GM18868 (cell line): ENCODE measurements at regions not wholly inside any gene's neighbourhood (a gene's known extent, or its start where the extent isn't known, plus 50 kb on each side); places are given as distances from the start of the nearest gene placed in this dataset.

Experiments
- ATAC-seq: cut with Tn5 transposase; IDR thresholded peaks from one replicate; pipeline ENCODE4 v1.9.1; 2021; ENCODE audit warnings: mild to moderate bottlenecking, moderate library complexity; ENCODE audit not compliant: unreplicated experiment

GRCh38 chr18:41373612-41374011, 581.4 kb upstream of the PIK3C3 start:
- no peak for ATAC-seq

- no peak for ATAC-seq
Observed at GRCh38 chr18:41372046-41372665, 582.9 kb upstream of the PIK3C3 start.

GRCh38 chr18:41371156-41372045, 583.6 kb upstream of the PIK3C3 start:
- ATAC-seq = no peak

GRCh38 chr18:41370740-41371139, 584.3 kb upstream of the PIK3C3 start:
- no peak for ATAC-seq

GRCh38 chr18:41357708-41358107, 597.3 kb upstream of the PIK3C3 start:
- no peak for ATAC-seq

GRCh38 chr18:41353777-41354528, 601.1 kb upstream of the PIK3C3 start:
- ATAC-seq = no peak

- no peak for ATAC-seq
Observed at GRCh38 chr18:41351430-41351829, 603.6 kb upstream of the PIK3C3 start.

- ATAC-seq = no peak
Observed at GRCh38 chr18:41347057-41347456, 608.0 kb upstream of the PIK3C3 start.

- no peak for ATAC-seq
Observed at GRCh38 chr18:41343808-41344207, 611.2 kb upstream of the PIK3C3 start.

GRCh38 chr18:41338341-41338740, 616.7 kb upstream of the PIK3C3 start:
- ATAC-seq = no peak

GRCh38 chr18:41331661-41332060, 623.4 kb upstream of the PIK3C3 start:
- ATAC-seq = no peak

GRCh38 chr18:41326311-41326710, 628.7 kb upstream of the PIK3C3 start:
- no peak for ATAC-seq

GRCh38 chr18:41324934-41325333, 630.1 kb upstream of the PIK3C3 start:
- no peak for ATAC-seq

GRCh38 chr18:41324020-41324791, 630.8 kb upstream of the PIK3C3 start:
- no peak for ATAC-seq

GRCh38 chr18:41323044-41323443, 632.0 kb upstream of the PIK3C3 start:
- ATAC-seq = no peak

- no peak for ATAC-seq
Observed at GRCh38 chr18:41320100-41320499, 634.9 kb upstream of the PIK3C3 start.

- ATAC-seq = no peak
Observed at GRCh38 chr18:41315134-41315533, 639.9 kb upstream of the PIK3C3 start.

GRCh38 chr18:41311571-41312547, 643.2 kb upstream of the PIK3C3 start:
- no peak for ATAC-seq

- no peak for ATAC-seq
Observed at GRCh38 chr18:41297740-41298139, 657.3 kb upstream of the PIK3C3 start.

GRCh38 chr18:41269294-41269693, 685.7 kb upstream of the PIK3C3 start:
- no peak for ATAC-seq
